Loucy (cell line): ENCODE measurements at regions not wholly inside any gene's neighbourhood (a gene's known extent, or its start where the extent isn't known, plus 50 kb on each side); places are given as distances from the start of the nearest gene placed in this dataset.

Source experiments
- EZH2phosphoT487 ChIP-seq: fragments of 200-600 bp; IDR thresholded peaks from 2 replicates; pipeline ENCODE4 v1.6.1; 2018; ENCODE audit warnings: antibody characterized with exemption, mild to moderate bottlenecking, moderate library complexity, borderline replicate concordance
- TF ChIP-seq, protein P1 (sequence below): fragments of 200-600 bp; sonication (generic); conservative IDR thresholded peaks from 2 replicates; pipeline ENCODE4 v1.5.1; 2014; ENCODE audit warnings: mild to moderate bottlenecking, antibody characterized with exemption, low read length

DNA sequence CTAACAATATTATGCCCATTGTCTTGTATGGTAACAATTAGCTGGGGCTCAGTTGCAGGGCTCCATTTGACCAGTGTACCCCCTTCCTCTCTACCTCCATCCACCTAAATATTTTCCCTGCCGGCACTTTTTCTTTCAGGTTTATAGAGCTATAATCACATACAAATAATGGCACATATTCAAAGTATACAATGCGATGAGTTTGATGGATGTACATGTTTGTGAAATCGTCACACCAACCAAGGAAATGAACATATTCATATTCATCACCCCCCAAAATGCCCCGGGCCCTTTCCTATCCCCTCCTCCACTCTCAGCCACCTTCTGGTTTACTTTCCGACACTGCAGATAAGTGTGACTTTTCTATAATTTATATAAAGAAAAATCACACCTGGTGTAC, 351.5 kb downstream of the GADD45G start:
- TF ChIP-seq, protein P1, sequence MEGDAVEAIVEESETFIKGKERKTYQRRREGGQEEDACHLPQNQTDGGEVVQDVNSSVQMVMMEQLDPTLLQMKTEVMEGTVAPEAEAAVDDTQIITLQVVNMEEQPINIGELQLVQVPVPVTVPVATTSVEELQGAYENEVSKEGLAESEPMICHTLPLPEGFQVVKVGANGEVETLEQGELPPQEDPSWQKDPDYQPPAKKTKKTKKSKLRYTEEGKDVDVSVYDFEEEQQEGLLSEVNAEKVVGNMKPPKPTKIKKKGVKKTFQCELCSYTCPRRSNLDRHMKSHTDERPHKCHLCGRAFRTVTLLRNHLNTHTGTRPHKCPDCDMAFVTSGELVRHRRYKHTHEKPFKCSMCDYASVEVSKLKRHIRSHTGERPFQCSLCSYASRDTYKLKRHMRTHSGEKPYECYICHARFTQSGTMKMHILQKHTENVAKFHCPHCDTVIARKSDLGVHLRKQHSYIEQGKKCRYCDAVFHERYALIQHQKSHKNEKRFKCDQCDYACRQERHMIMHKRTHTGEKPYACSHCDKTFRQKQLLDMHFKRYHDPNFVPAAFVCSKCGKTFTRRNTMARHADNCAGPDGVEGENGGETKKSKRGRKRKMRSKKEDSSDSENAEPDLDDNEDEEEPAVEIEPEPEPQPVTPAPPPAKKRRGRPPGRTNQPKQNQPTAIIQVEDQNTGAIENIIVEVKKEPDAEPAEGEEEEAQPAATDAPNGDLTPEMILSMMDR = no peak
- no peak for TF ChIP-seq EZH2phosphoT487
